OCI-LY7 (cell line): ENCODE measurements at regions not wholly inside any gene's neighbourhood (a gene's known extent, or its start where the extent isn't known, plus 50 kb on each side); places are given as distances from the start of the nearest gene placed in this dataset.

Experiments used
- EZH2phosphoT487 ChIP-seq: fragments of 200-600 bp; sonication (generic); IDR thresholded peaks from 2 replicates; pipeline ENCODE4 v1.6.1; 2018; ENCODE audit warnings: low read depth, borderline replicate concordance, mild to moderate bottlenecking, mixed run types, antibody characterized with exemption, low read length, moderate library complexity, mixed read lengths
- TF ChIP-seq, protein P1 (sequence below): fragments of 200-600 bp; sonication (generic); conservative IDR thresholded peaks from 2 replicates; pipeline ENCODE4 v1.5.1; 2014; ENCODE audit warnings: mild to moderate bottlenecking, antibody characterized with exemption, low read length, moderate library complexity, mixed read lengths

DNA sequence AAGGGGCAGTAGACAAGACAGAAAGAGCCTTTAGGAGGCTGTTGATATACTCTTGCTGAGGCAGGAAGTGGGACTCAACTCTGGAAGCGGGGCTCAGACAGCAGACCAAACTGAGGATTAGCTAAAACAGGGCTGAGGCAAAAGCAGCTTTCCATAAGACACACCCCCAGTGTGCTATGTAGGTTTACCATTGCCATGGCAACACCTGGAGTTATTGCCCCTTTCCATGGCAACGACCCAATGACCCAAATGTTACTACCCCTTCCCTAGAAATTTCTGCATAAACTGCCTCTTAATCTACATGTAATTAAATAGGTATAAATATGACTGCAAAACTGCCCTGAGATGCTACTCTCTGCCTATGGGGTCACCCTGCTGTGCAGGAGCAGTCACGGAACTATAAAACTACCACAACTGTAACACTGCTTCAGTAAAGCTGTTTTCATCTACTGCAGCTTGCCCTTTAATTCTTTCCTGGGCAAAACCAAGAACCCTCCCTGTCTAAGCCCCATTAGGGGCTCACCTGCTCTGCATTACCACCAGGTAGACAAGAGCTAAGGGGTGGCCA is 348.4 kb upstream of the PODXL start:
- TF ChIP-seq, protein P1, sequence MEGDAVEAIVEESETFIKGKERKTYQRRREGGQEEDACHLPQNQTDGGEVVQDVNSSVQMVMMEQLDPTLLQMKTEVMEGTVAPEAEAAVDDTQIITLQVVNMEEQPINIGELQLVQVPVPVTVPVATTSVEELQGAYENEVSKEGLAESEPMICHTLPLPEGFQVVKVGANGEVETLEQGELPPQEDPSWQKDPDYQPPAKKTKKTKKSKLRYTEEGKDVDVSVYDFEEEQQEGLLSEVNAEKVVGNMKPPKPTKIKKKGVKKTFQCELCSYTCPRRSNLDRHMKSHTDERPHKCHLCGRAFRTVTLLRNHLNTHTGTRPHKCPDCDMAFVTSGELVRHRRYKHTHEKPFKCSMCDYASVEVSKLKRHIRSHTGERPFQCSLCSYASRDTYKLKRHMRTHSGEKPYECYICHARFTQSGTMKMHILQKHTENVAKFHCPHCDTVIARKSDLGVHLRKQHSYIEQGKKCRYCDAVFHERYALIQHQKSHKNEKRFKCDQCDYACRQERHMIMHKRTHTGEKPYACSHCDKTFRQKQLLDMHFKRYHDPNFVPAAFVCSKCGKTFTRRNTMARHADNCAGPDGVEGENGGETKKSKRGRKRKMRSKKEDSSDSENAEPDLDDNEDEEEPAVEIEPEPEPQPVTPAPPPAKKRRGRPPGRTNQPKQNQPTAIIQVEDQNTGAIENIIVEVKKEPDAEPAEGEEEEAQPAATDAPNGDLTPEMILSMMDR: no peak
- no peak for TF ChIP-seq EZH2phosphoT487
